ENCODE measurements at regions not wholly inside any gene's neighbourhood (a gene's known extent, or its start where the extent isn't known, plus 50 kb on each side); places are given as distances from the start of the nearest gene placed in this dataset.

- TF ChIP-seq CTCF (IDR thresholded peaks at IDR 0.05; ENCODE audit: insufficient read depth, low read length) = no peak
These were observed 154.6 kb upstream of the VGLL2 start for GRCh38 chr6:117110737-117111136.

GRCh38 chr6:117117652-117118051 is 147.7 kb upstream of the VGLL2 start:
- no peak for TF ChIP-seq CTCF (IDR thresholded peaks at IDR 0.05; ENCODE audit: insufficient read depth, low read length)
- H3K4me3 ChIP-seq (ENCODE audit: low read depth, low read length) = no peak overlapping the region

More at GRCh38 chr6:117110737-117111136, 154.6 kb upstream of the VGLL2 start:
- DNase-seq (ENCODE audit: low read depth) = no peak
- no peak overlapping the region for H3K4me3 ChIP-seq (ENCODE audit: low read depth, low read length)

GRCh38 chr6:117118490-117118889 is 146.9 kb upstream of the VGLL2 start:
- no peak for TF ChIP-seq CTCF (IDR thresholded peaks at IDR 0.05; ENCODE audit: insufficient read depth, low read length)
- H3K4me3 ChIP-seq (ENCODE audit: low read depth, low read length) = no peak overlapping the region
- no peak for DNase-seq (ENCODE audit: low read depth)

More at GRCh38 chr6:117117652-117118051, 147.7 kb upstream of the VGLL2 start:
- no peak for DNase-seq (ENCODE audit: low read depth)

GRCh38 chr6:117126213-117126612 is 139.1 kb upstream of the VGLL2 start:
- no peak for TF ChIP-seq CTCF (IDR thresholded peaks at IDR 0.05; ENCODE audit: insufficient read depth, low read length)
- DNase-seq (ENCODE audit: low read depth) = no peak
- no peak overlapping the region for H3K4me3 ChIP-seq (ENCODE audit: low read depth, low read length)

GRCh38 chr6:117128052-117128451 is 137.3 kb upstream of the VGLL2 start:
- no peak for DNase-seq (ENCODE audit: low read depth)
- TF ChIP-seq CTCF (IDR thresholded peaks at IDR 0.05; ENCODE audit: insufficient read depth, low read length) = no peak
- no peak overlapping the region for H3K4me3 ChIP-seq (ENCODE audit: low read depth, low read length)

GRCh38 chr6:117130125-117130524 is 135.2 kb upstream of the VGLL2 start:
- no peak for DNase-seq (ENCODE audit: low read depth)
- TF ChIP-seq CTCF (IDR thresholded peaks at IDR 0.05; ENCODE audit: insufficient read depth, low read length) = no peak

GRCh38 chr6:117136702-117137101 is 128.7 kb upstream of the VGLL2 start:
- DNase-seq (ENCODE audit: low read depth) = no peak
- TF ChIP-seq CTCF (IDR thresholded peaks at IDR 0.05; ENCODE audit: insufficient read depth, low read length) = no peak
- H3K4me3 ChIP-seq (ENCODE audit: low read depth, low read length) = no peak overlapping the region

More at GRCh38 chr6:117130125-117130524, 135.2 kb upstream of the VGLL2 start:
- H3K4me3 ChIP-seq (ENCODE audit: low read depth, low read length) = no peak overlapping the region

Measured in fibroblast of the aortic adventitia (primary cell).